ENCODE measurements at regions not wholly inside any gene's neighbourhood (a gene's known extent, or its start where the extent isn't known, plus 50 kb on each side); places are given as distances from the start of the nearest gene placed in this dataset.

DNA sequence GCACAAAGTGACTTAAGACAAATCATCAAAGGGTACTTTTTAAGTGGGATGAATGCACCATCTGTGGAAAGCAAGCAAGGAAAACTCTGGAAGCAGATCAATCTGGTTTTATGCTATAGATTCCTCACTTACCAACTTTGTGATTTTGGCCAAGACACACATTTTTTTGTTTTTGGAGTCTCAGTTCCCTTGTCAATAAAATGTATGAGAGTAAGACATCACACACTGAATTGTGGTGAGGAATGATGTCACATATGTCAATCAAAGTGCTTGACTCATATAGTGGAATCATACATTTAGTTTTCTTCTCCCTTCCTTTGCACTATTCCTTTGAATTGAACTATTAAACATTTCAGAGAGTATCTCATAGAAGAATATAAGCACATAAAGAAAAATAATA, 620.5 kb upstream of the CITED2 start:
- TF ChIP-seq, protein P1, sequence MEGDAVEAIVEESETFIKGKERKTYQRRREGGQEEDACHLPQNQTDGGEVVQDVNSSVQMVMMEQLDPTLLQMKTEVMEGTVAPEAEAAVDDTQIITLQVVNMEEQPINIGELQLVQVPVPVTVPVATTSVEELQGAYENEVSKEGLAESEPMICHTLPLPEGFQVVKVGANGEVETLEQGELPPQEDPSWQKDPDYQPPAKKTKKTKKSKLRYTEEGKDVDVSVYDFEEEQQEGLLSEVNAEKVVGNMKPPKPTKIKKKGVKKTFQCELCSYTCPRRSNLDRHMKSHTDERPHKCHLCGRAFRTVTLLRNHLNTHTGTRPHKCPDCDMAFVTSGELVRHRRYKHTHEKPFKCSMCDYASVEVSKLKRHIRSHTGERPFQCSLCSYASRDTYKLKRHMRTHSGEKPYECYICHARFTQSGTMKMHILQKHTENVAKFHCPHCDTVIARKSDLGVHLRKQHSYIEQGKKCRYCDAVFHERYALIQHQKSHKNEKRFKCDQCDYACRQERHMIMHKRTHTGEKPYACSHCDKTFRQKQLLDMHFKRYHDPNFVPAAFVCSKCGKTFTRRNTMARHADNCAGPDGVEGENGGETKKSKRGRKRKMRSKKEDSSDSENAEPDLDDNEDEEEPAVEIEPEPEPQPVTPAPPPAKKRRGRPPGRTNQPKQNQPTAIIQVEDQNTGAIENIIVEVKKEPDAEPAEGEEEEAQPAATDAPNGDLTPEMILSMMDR (IDR thresholded peaks at IDR 0.05; ENCODE audit: control insufficient read depth, extremely low read depth, insufficient read depth): no peak
- DNase-seq (ENCODE audit: low read depth): no peak
- no peak overlapping the region for H3K4me3 ChIP-seq (ENCODE audit: low read depth, low read length)

DNA sequence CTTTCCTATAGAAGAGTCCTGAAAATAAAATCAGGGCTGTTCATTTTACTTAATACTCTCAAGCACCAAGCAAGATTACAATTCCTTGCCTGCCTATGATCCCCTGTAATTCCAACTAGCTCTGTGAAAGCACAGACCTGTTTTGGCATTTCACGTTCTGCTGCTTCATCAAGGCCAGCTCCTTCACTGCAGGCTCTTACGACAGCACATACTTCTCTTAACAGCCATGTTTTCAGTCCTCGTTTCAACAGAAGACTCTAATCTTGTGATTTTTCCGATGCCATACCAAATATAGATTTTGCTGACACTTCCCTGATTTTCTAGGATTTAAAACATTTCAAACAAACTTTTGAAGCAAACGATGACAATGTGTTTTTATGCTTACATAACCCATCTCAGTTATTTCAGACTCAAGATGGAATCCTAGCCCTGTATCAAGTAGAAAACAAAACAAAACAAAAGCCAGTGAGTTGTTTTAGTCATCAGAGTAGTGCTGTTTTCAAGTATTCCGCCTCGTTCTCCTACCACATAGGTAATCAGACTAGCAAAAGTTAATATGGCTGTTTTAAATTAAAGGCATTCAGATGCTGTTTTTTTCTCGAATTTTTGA, 616.5 kb upstream of the CITED2 start:
- DNase-seq (ENCODE audit: low read depth): no peak
- H3K4me3 ChIP-seq (ENCODE audit: low read depth, low read length): no peak overlapping the region
- TF ChIP-seq, protein P1 (IDR thresholded peaks at IDR 0.05; ENCODE audit: control insufficient read depth, extremely low read depth, insufficient read depth): no peak

- TF ChIP-seq, protein P1 (IDR thresholded peaks at IDR 0.05; ENCODE audit: control insufficient read depth, extremely low read depth, insufficient read depth): no peak
- no peak for DNase-seq (ENCODE audit: low read depth)
- no peak overlapping the region for H3K4me3 ChIP-seq (ENCODE audit: low read depth, low read length)
Observed at GRCh38 chr6:139990026-139990686, 615.7 kb upstream of the CITED2 start.

GRCh38 chr6:139988685-139989084, 614.2 kb upstream of the CITED2 start:
- no peak overlapping the region for H3K4me3 ChIP-seq (ENCODE audit: low read depth, low read length)
- no peak for DNase-seq (ENCODE audit: low read depth)
- TF ChIP-seq, protein P1 (IDR thresholded peaks at IDR 0.05; ENCODE audit: control insufficient read depth, extremely low read depth, insufficient read depth): no peak

DNA sequence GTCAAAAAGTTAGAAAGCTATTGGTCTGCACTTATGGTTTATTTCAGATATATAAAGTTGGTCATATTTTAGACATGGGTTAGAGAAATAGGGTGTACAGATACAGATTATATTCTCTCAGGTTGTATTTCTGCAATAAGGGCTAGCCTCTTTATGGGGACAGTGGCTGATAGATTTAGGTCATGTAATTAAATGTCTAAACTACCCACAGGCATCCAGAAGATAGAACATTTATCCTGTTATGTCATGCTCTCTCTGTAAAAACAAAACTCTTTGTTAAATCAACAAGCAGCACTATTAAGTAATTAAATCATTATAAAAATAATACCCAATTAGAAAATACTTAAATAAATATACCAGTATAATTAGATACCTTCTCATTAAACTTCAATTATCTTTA, 612.6 kb upstream of the CITED2 start:
- H3K4me3 ChIP-seq (ENCODE audit: low read depth, low read length): no peak overlapping the region
- DNase-seq (ENCODE audit: low read depth): no peak
- TF ChIP-seq, protein P1 (IDR thresholded peaks at IDR 0.05; ENCODE audit: control insufficient read depth, extremely low read depth, insufficient read depth): no peak

GRCh38 chr6:139985236-139985815, 610.9 kb upstream of the CITED2 start:
- H3K4me3 ChIP-seq (ENCODE audit: low read depth, low read length): no peak overlapping the region
- no peak for DNase-seq (ENCODE audit: low read depth)
- TF ChIP-seq, protein P1 (IDR thresholded peaks at IDR 0.05; ENCODE audit: control insufficient read depth, extremely low read depth, insufficient read depth): no peak
